Caco-2 (cell line): ENCODE measurements at regions not wholly inside any gene's neighbourhood (a gene's known extent, or its start where the extent isn't known, plus 50 kb on each side); places are given as distances from the start of the nearest gene placed in this dataset.

Experiments
- BruUV-seq: library from RNA; stranded (reverse); fragments of 400-500 nt; replicated peaks from 2 replicates; lab custom pipeline; 2021; lab: Mats Ljungman, UMichigan
- CTCF ChIA-PET: fragments of 300-600 bp; sonication (Branson Sonifier 250); formaldehyde crosslinking; loops from one replicate; lab custom pipeline; 2022; ENCODE audit warnings: antibody characterized with exemption; lab: Charles Lee
- POLR2A ChIA-PET: fragments of 300-600 bp; sonication (Branson Sonifier 250); formaldehyde crosslinking; loops from one replicate; lab custom pipeline; 2022; ENCODE audit warnings: antibody characterized with exemption; lab: Charles Lee
- DNase-seq, 2 experiments: peaks; one replicate each; pipeline versions ENCODE4 v3.0.0 to v3.0.0-alpha.2; 2020 to 2022
- H3K27me3 ChIP-seq: replicated peaks from 2 replicates; pipeline ENCODE4 v1.6.0; 2011; ENCODE audit warnings: low read length; ENCODE audit not compliant: control insufficient read depth, insufficient read depth
- H3K36me3 ChIP-seq: 2 replicates; pipeline ENCODE4 v1.5.1; 2011; ENCODE audit warnings: low read length; ENCODE audit not compliant: control insufficient read depth, insufficient read depth
- H3K4me1 ChIP-seq: fragments of 250-450 bp; sonication (Bioruptor Pico); 2 replicates; pipeline ENCODE4 v1.5.1; 2020; ENCODE audit warnings: mild to moderate bottlenecking
- H3K4me3 ChIP-seq: 2 replicates; pipeline ENCODE4 v1.5.1; 2011; ENCODE audit warnings: low read depth, mild to moderate bottlenecking, control low read depth, low read length
- H3K9me3 ChIP-seq: fragments of 250-450 bp; sonication (Bioruptor Pico); 2 replicates; pipeline ENCODE4 v1.5.1; 2020; ENCODE audit warnings: mild to moderate bottlenecking, moderate library complexity
- H3K27ac Mint-ChIP-seq: one replicate; pipeline ENCODE4 v1.8.0; 2022; ENCODE audit warnings: mixed read lengths; ENCODE audit not compliant: unreplicated experiment
- H3K27me3 Mint-ChIP-seq: one replicate; pipeline ENCODE4 v1.8.0; 2022; ENCODE audit warnings: mixed read lengths; ENCODE audit not compliant: insufficient read depth, unreplicated experiment
- H3K36me3 Mint-ChIP-seq: one replicate; pipeline ENCODE4 v1.8.0; 2022; ENCODE audit warnings: mild to moderate bottlenecking, mixed read lengths; ENCODE audit not compliant: insufficient read depth, unreplicated experiment
- H3K4me1 Mint-ChIP-seq: one replicate; pipeline ENCODE4 v1.8.0; 2022; ENCODE audit warnings: low read depth, mixed read lengths; ENCODE audit not compliant: unreplicated experiment
- H3K4me3 Mint-ChIP-seq: one replicate; pipeline ENCODE4 v1.8.0; 2022; ENCODE audit warnings: mild to moderate bottlenecking, moderate library complexity, mixed read lengths; ENCODE audit not compliant: unreplicated experiment
- H3K9me3 Mint-ChIP-seq: one replicate; pipeline ENCODE4 v1.8.0; 2022; ENCODE audit warnings: mixed read lengths; ENCODE audit not compliant: unreplicated experiment
- CTCF ChIP-seq, 2 experiments: fragments of 200-600 bp in 1 of 2; IDR thresholded peaks; 1 replicate in 1 of 2; 2 replicates in 1 of 2; pipeline versions ENCODE4 v1.5.1 to v1.8.0; 2011 to 2022; ENCODE audit warnings: antibody characterized with exemption in 1 of 2, control low read depth in 1 of 2, inconsistent platforms in 1 of 2, low read depth in 1 of 2, low read length in 1 of 2, mild to moderate bottlenecking in 1 of 2, moderate library complexity in 1 of 2; ENCODE audit not compliant: insufficient read depth in 1 of 2, severe bottlenecking in 1 of 2, unreplicated experiment in 1 of 2
- intact Hi-C: fragments of 100-400 bp; cut with micrococcal nuclease; formaldehyde crosslinking; loops from one replicate; pipeline ENCODE4 v1.10.0; 2022; ENCODE audit not compliant: unreplicated experiment

GRCh38 chr4:127036296-127036695 is 596.5 kb upstream of the INTU start:
- CTCF ChIA-PET: no interaction called here
- no peak overlapping the region for H3K4me3 Mint-ChIP-seq
- no TSS peak for BruUV-seq
- no peaks in the 10 kb centered on the region for H3K9me3 Mint-ChIP-seq
- H3K4me1 Mint-ChIP-seq: no peaks in the 10 kb centered on the region
- H3K36me3 ChIP-seq: no peaks in the 10 kb centered on the region
- intact Hi-C loops: no loop called here
- no peak for TF ChIP-seq CTCF (IDR thresholded peaks at IDR 0.05; ENCODE audit: insufficient read depth in 1 of 2, low read depth in 1 of 2, low read length in 1 of 2, severe bottlenecking in 1 of 2, unreplicated experiment in 1 of 2)
- no peaks in the 10 kb centered on the region for H3K4me1 ChIP-seq
- H3K4me3 ChIP-seq: no peak overlapping the region
- H3K27ac Mint-ChIP-seq: no peak overlapping the region
- H3K27me3 ChIP-seq: no peaks in the 10 kb centered on the region
- no peaks in the 10 kb centered on the region for H3K36me3 Mint-ChIP-seq
- POLR2A ChIA-PET: no interaction called here
- DNase-seq: no peak
- no peaks in the 10 kb centered on the region for H3K27me3 Mint-ChIP-seq
- H3K9me3 ChIP-seq: no peaks in the 10 kb centered on the region

GRCh38 chr4:127045861-127046260 is 586.9 kb upstream of the INTU start:
- no peak for DNase-seq
- POLR2A ChIA-PET: no interaction called here
- Histone ChIP-seq H3K36me3 (no peaks in the 10 kb centered on the region), H3K4me1 (no peaks in the 10 kb centered on the region), H3K27me3 (no peaks in the 10 kb centered on the region), H3K4me3 (no peak overlapping the region), H3K9me3 (no peaks in the 10 kb centered on the region)
- H3K4me3 Mint-ChIP-seq: no peak overlapping the region
- no peaks in the 10 kb centered on the region for H3K4me1 Mint-ChIP-seq
- no TSS peak for BruUV-seq
- CTCF ChIA-PET: no interaction called here
- H3K9me3 Mint-ChIP-seq: no peaks in the 10 kb centered on the region
- no peak overlapping the region for H3K27ac Mint-ChIP-seq
- H3K27me3 Mint-ChIP-seq: peaks cover 3% of the 10 kb centered on the region
- intact Hi-C loops: no loop called here
- no peak for TF ChIP-seq CTCF (IDR thresholded peaks at IDR 0.05; ENCODE audit: insufficient read depth in 1 of 2, low read depth in 1 of 2, low read length in 1 of 2, severe bottlenecking in 1 of 2, unreplicated experiment in 1 of 2)
- H3K36me3 Mint-ChIP-seq: no peaks in the 10 kb centered on the region

DNA sequence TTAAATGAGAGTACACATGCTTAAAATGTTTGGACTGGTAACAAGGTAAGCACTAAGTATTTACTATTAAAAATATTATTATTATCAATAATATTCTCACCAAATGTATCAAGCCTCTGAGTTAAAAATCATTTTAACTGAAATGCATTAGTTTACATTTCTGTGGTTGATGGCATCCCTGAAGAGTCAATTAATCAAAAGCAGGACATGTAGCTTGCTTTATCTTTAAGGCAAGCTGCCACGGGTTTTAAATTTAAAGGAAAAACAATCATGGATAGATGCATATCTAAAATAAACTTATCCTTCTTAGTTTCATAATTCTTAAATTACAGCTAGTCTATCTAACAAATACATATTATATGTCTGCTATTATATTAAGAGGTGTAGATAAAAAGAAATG is 584.8 kb upstream of the INTU start:
- Histone ChIP-seq H3K4me3 (no peak overlapping the region), H3K4me1 (no peaks in the 10 kb centered on the region), H3K36me3 (no peaks in the 10 kb centered on the region), H3K9me3 (no peaks in the 10 kb centered on the region), H3K27me3 (no peaks in the 10 kb centered on the region)
- H3K9me3 Mint-ChIP-seq: no peaks in the 10 kb centered on the region
- no peak for DNase-seq
- peaks cover 3% of the 10 kb centered on the region for H3K27me3 Mint-ChIP-seq
- no peaks in the 10 kb centered on the region for H3K36me3 Mint-ChIP-seq
- ChIA-PET CTCF (no interaction called here), POLR2A (no interaction called here)
- H3K4me3 Mint-ChIP-seq: no peak overlapping the region
- intact Hi-C loops: no loop called here
- no TSS peak for BruUV-seq
- H3K4me1 Mint-ChIP-seq: no peaks in the 10 kb centered on the region
- H3K27ac Mint-ChIP-seq: no peak overlapping the region
- no peak for TF ChIP-seq CTCF (IDR thresholded peaks at IDR 0.05; ENCODE audit: insufficient read depth in 1 of 2, low read depth in 1 of 2, low read length in 1 of 2, severe bottlenecking in 1 of 2, unreplicated experiment in 1 of 2)
